LNCaP clone FGC (cell line): ENCODE measurements at regions not wholly inside any gene's neighbourhood (a gene's known extent, or its start where the extent isn't known, plus 50 kb on each side); places are given as distances from the start of the nearest gene placed in this dataset.

Experiments
- DNase-seq: peaks from one replicate; pipeline ENCODE4 v3.0.0-alpha.2; 2011; ENCODE audit warnings: low read depth
- H3K4me3 ChIP-seq: 2 replicates; pipeline ENCODE4 v1.5.1; 2011; ENCODE audit warnings: mild to moderate bottlenecking, low read depth, low read length, control low read depth
- CTCF ChIP-seq: IDR thresholded peaks from 2 replicates; pipeline ENCODE4 v1.5.1; 2012; ENCODE audit warnings: mild to moderate bottlenecking; ENCODE audit not compliant: control insufficient read depth, insufficient read depth; ENCODE audit errors: extremely low read depth

DNA sequence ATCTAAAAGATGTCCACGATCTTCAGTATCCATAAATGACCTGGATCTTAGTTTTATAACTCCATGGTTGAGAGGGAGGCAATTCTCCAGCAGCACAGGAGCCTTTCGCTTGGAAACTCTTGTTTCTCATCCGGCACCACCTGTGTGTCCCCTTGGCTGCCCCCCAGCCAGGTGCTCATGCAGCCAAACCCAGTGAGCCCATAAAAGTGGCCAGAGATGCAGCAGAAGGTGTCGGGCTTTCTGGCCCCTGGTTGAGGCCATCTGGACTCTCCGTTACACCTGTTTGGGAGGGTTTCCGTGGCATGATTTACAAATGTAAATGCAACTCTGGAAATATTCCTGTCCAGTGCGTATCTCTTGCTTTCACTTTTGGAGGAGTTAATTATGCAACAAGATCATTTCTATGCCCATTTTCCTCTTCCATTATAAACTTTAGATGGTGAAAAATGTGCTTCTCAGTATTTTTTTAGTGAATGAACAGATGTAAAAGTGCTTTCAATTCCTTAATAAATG, 291.1 kb downstream of the DIO2 start:
- H3K4me3 ChIP-seq, result no peak overlapping the region
- no peak for TF ChIP-seq CTCF
- no peak for DNase-seq
